Tibial nerve (tissue), 4 donors: ENCODE measurements at regions not wholly inside any gene's neighbourhood (a gene's known extent, or its start where the extent isn't known, plus 50 kb on each side); places are given as distances from the start of the nearest gene placed in this dataset.

Source experiments
- EP300 ChIP-seq, 2 donors: sonication (generic); formaldehyde crosslinking; IDR thresholded peaks; one replicate each; pipeline ENCODE4 v1.6.1; 2017; ENCODE audit warnings: antibody characterized with exemption in 2 of 2, mild to moderate bottlenecking in 1 of 2
- POLR2A ChIP-seq, 2 donors: fragments of 450-650 bp; IDR thresholded peaks; one replicate each; pipeline ENCODE4 v1.6.1; 2017; ENCODE audit warnings: antibody characterized with exemption in 2 of 2, mild to moderate bottlenecking in 2 of 2, moderate library complexity in 2 of 2
- TF ChIP-seq, protein P1 (sequence below), 5 experiments: fragments of 200-600 bp in 3 of 5; fragments of 450-650 bp in 2 of 5; sonication (generic) in 3 of 5; IDR thresholded peaks; one replicate each; pipeline ENCODE4 v1.5.1; 2016 to 2019; ENCODE audit warnings: antibody characterized with exemption in 5 of 5, mild to moderate bottlenecking in 3 of 5, moderate library complexity in 2 of 5

DNA sequence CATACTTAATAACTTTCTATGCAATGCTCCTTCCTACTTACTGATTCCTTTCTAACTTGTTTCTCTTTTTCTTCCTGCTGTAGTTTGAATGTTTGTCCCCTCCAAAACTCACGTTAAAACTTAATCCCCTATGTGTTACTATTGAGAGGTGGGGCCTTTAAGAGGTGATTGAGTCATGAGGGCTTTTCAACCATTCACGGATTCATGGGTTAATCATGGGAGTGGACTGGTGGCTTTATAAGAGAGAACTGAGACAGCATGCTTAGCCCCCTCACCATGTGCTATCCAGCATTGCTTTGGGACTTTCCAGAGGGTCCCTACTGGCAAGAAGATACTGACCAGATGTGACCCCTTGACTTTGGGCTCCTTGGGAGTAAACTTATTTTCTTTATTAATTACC, 66.0 kb upstream of the TRIM9 start:
- TF ChIP-seq POLR2A (IDR thresholded peaks at IDR 0.05) (no peak), EP300 (IDR thresholded peaks at IDR 0.05) (no peak)
- TF ChIP-seq, protein P1, sequence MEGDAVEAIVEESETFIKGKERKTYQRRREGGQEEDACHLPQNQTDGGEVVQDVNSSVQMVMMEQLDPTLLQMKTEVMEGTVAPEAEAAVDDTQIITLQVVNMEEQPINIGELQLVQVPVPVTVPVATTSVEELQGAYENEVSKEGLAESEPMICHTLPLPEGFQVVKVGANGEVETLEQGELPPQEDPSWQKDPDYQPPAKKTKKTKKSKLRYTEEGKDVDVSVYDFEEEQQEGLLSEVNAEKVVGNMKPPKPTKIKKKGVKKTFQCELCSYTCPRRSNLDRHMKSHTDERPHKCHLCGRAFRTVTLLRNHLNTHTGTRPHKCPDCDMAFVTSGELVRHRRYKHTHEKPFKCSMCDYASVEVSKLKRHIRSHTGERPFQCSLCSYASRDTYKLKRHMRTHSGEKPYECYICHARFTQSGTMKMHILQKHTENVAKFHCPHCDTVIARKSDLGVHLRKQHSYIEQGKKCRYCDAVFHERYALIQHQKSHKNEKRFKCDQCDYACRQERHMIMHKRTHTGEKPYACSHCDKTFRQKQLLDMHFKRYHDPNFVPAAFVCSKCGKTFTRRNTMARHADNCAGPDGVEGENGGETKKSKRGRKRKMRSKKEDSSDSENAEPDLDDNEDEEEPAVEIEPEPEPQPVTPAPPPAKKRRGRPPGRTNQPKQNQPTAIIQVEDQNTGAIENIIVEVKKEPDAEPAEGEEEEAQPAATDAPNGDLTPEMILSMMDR (IDR thresholded peaks at IDR 0.05): no peak
